WI38 (cell line): ENCODE measurements at regions not wholly inside any gene's neighbourhood (a gene's known extent, or its start where the extent isn't known, plus 50 kb on each side); places are given as distances from the start of the nearest gene placed in this dataset.
"Not testable (repeated sequence)": the region's sequence is repeated elsewhere in the genome, so short reads cannot be mapped to it uniquely, and the experiment has no call there.

Source experiments
- H3K4me3 ChIP-seq: 2 replicates; pipeline ENCODE4 v1.5.1; 2011; ENCODE audit warnings: low read depth, mild to moderate bottlenecking, control low read depth, low read length
- TF ChIP-seq, protein P1 (sequence below): IDR thresholded peaks from 2 replicates; pipeline ENCODE4 v1.5.1; 2012; ENCODE audit warnings: low read depth, mild to moderate bottlenecking, control low read depth, low read length

DNA sequence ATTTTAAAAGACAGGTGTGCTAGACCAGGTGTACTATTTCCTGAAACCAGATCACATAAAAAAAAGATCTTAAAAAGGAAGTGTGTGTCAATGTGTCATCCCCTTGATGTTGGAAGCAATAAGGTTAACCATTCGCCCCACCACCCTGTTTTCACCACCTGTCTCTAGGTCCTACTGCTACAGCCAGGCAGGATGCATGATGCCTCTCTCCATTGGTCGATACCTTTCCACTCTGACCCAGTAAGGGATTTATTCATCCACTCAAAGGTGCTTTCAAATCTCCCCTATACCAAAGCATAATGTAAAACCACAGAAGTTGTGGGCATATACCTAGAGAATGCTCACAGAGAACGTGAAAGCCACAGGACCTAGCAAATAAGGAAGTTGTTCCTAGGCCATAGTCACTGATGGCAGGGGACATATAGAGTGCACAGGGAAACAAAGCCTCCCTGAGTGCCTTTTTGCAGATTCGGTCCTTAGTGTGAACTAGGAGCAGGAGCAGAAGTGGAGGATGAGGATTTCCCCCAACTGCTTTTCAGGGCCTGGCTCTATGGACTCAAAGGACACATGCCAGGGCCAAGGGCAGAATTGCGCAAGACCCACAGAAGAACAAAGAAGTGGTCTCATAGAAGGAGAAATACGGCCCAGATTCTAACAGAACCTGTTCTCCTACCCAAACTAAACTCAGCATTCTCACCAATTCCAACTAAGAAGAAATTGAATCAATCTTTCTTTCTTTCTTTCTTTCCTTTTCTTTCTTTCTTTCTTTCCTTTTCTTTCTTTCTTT lies 631.5 kb upstream of the NRP1 start:
- TF ChIP-seq, protein P1, sequence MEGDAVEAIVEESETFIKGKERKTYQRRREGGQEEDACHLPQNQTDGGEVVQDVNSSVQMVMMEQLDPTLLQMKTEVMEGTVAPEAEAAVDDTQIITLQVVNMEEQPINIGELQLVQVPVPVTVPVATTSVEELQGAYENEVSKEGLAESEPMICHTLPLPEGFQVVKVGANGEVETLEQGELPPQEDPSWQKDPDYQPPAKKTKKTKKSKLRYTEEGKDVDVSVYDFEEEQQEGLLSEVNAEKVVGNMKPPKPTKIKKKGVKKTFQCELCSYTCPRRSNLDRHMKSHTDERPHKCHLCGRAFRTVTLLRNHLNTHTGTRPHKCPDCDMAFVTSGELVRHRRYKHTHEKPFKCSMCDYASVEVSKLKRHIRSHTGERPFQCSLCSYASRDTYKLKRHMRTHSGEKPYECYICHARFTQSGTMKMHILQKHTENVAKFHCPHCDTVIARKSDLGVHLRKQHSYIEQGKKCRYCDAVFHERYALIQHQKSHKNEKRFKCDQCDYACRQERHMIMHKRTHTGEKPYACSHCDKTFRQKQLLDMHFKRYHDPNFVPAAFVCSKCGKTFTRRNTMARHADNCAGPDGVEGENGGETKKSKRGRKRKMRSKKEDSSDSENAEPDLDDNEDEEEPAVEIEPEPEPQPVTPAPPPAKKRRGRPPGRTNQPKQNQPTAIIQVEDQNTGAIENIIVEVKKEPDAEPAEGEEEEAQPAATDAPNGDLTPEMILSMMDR: no peak
- H3K4me3 ChIP-seq: no peak overlapping the region

DNA sequence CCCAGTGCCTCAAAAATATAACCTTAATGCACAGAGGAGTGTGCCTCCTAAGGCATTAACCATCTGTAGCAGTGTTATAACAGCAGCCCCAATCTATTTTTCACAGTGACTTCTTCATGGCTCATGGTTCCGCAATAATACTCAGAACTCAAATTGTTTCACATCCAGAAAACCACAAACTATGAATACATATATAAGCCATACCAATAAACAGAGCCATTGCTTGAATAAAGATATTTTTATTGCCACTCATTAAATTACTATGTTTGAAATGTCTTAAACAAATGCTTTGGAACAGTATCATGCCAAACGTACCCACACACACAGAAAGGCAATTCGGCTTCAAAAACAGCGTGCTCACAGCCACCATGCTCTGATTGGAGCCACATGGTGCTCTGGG lies 629.3 kb upstream of the NRP1 start:
- TF ChIP-seq, protein P1: no peak
- H3K4me3 ChIP-seq: no peak overlapping the region

DNA sequence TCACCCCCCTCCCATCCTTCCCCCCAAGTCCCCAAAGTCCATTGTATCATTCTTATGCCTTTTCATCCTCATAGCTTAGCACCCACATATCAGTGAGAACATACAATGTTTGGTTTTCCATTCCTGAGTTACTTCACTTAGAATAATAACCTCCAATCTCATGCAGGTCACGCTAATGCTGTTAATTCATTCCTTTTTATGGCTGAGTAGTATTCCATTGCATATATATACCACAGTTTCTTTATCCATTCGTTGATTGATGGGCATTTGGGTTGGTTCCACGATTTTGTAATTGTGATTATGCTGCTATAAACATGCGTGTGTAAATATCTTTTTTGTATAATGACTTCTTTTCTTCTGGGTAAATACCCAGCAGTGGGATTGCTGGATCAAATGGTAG lies 621.9 kb upstream of the NRP1 start:
- H3K4me3 ChIP-seq: not testable (repeated sequence)

DNA sequence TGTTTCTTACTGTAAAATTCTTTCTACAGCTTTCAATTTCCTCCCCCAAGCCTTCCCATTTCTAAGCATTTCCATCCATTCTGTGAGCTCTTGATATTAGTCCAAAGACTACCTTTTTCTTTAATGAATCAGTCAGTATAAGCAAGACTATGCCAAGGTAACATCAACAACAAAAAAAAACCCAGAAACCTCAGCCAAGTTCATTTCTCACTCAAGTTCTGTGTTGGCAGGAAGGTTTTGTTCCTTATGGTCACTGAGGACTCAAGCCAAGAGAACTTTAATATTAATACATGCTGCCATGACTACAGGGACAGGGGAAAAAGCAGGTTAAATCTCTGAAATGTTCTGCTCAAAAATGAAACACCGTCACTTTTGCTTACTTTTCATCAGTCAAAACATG lies 621.2 kb upstream of the NRP1 start:
- no peak overlapping the region for H3K4me3 ChIP-seq
- TF ChIP-seq, protein P1: no peak

DNA sequence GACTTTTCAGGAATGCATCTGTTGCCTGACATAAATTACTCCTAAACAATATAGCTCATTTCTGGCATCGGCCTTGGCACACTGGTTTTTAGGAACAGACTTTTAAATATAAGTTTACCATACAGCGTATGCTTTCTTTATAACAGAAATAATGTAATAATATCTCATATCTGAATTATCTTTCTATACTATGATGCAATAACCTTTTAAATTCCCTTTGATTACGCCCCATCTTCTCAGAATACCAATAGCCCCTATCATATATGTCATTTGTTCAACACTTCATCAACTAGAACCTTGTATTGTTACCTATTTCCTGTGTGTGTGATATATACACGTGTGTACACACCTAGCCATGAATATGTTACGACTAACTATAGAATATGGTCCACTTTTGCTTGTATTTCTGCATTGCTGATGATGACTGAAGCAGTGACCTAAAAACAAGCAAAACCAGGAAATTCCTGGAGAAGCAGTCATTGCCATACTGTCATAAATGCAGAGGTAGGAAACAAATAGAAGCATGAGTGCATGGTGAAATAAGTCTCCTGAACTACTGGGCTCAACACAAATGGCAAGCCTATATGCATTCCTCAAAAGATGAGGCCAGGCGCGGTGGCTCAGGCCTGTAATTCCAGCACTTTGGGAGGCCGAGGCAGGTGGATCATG lies 618.4 kb upstream of the NRP1 start:
- TF ChIP-seq, protein P1: no peak
- no peak overlapping the region for H3K4me3 ChIP-seq

DNA sequence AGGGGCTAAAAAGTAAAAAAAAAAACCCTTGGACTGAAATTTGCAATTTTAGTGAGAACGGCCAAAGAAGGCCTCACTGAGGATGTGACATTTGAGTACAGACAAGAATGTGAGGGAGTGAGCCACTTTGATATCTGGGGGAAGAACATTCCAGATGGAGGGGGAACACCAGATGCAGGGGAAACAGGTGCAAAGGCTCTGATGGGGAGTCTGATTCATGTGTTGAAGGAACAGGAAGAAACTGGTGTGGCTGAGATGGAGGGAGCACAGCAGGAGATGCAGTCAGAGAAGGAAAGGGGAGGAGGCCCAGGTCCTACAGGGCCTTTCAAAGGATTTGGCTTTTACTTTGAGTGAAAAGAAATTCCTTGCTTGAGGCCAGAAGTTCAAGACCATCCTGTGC lies 615.7 kb upstream of the NRP1 start:
- TF ChIP-seq, protein P1: no peak
- no peak overlapping the region for H3K4me3 ChIP-seq

DNA sequence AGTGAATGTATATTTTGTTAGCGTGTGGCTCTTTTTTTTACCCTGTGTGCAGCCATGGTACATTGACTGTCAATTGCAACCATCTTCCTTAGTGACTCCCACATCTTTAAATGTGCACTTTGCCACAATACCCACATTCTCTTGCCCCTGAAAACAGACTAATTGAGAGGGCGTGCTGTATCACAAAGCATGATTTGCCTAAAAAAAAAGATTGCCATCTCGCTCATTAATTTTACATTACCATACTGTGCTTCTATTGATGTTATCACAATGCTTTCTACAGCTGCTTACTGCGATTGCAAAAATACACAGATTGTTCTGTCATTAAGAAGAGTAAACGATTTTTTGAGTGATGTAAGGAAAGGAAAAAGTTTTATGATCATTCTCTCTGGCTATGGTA lies 613.1 kb upstream of the NRP1 start:
- TF ChIP-seq, protein P1: no peak
- no peak overlapping the region for H3K4me3 ChIP-seq
